Upper lobe of left lung (tissue), 4 donors: ENCODE measurements at regions not wholly inside any gene's neighbourhood (a gene's known extent, or its start where the extent isn't known, plus 50 kb on each side); places are given as distances from the start of the nearest gene placed in this dataset.

ENCODE experiments used
- EP300 ChIP-seq, 4 donors: sonication (generic); formaldehyde crosslinking; IDR thresholded peaks; one replicate each; pipeline ENCODE4 v1.5.1; 2017; ENCODE audit warnings: antibody characterized with exemption in 4 of 4, control low read depth in 2 of 4
- POLR2A ChIP-seq, 4 donors: fragments of 450-650 bp; IDR thresholded peaks; one replicate each; pipeline ENCODE4 v1.5.1; 2016 to 2017; ENCODE audit warnings: antibody characterized with exemption in 4 of 4, mild to moderate bottlenecking in 2 of 4

DNA sequence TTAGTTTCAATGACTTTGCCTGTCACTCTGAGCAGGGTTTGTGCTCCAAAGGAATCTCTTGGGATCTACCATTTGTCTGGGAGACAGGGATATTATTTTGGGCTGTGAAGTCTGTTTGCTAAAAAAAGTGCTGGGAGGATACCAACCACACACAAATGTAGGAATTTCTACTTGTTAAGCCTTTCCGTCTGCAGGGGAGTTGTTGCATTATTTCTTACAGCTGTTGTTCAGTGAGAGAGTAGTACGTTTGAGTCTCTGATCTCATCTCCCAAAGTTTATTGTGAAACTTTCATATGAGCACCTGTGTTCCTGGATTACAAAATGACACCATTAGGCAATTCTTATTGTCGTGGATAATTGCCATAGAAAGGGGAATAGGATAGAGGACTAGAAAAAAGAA, 78.3 kb upstream of the SEMA6A start:
- TF ChIP-seq POLR2A (IDR thresholded peaks at IDR 0.05) (no peak), EP300 (IDR thresholded peaks at IDR 0.05) (no peak)
